CD4-positive, alpha-beta T cell treated with Interleukin-21 for 1 hour (primary cell): ENCODE measurements at regions not wholly inside any gene's neighbourhood (a gene's known extent, or its start where the extent isn't known, plus 50 kb on each side); places are given as distances from the start of the nearest gene placed in this dataset.
"Not testable (repeated sequence)": the region's sequence is repeated elsewhere in the genome, so short reads cannot be mapped to it uniquely, and the experiment has no call there.

ENCODE experiments used
- DNase-seq: peaks from one replicate; pipeline ENCODE4 v3.0.0-alpha.2; 2020

- DNase-seq = no peak
Observed at GRCh38 chr7:68200051-68200670, 1203.5 kb downstream of the TYW1 start.

GRCh38 chr7:68203251-68203650 lies 1206.6 kb downstream of the TYW1 start:
- no peak for DNase-seq

- DNase-seq = no peak
Observed at GRCh38 chr7:68205826-68206225, 1209.2 kb downstream of the TYW1 start.

DNA sequence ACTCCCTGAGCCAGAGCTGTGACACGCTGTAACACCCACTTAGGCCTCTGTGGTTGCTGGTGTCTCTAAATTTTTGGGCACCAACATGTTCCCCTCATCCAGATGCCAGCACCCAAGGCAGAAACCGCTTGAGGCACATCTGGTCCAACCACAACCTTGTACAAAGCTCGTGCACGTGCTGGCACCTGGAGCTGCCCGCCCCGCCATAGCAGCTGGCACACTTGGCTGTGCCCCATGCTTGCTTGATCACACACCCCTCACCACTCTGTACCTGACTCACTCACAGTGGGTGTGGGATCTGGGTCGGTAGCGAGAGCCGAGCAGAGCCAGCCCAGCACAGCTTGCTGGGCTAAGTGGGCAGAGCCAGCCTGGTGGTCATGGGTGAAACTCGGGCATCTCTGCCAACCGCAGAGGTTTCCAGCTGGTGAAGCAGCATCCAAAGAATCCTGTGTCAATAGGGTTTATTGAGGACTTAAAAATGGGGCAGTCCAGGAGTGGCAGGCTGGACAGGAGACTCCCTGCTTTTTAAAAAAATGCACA lies 1210.4 kb downstream of the TYW1 start:
- DNase-seq = no peak

DNA sequence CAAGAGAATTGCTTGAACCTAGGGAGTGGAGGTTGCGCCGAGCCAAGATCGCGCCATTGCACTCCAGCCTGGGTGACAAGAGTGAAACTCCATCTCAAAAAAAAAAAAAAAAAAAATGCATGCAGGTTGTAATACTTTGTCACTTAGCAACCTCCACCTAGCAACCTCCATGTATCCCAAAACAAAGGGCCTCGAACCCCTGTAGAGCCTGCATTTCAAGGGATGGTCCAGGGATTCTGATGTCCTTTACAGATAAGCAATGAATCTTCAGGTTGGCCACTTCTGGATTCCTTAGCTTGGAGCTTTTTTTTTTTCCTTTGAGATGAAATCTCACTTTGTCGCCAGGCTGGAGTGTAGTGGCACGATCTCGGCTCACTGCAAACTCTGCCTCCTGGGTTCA lies 1211.0 kb downstream of the TYW1 start:
- DNase-seq = no peak

DNA sequence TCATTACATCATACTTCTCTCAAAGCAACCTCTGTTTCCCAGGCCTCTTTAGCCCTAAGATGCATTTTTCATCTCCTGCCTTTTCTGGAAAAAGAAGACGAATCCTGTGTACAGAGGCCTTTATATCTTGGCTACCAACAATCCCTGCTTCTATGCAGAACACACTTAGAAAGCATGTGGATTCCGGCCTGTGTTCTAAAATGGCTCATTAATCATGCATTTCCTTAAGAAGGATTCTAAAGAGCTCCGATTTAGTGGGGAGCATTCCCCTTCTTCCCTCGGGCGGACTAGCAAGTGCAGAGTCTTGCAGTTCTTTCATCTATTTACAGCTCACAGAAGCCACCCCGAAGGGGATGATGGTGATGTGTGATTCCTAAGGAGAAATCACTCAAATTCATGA lies 1212.9 kb downstream of the TYW1 start:
- no peak for DNase-seq

GRCh38 chr7:68213838-68214237 lies 1217.2 kb downstream of the TYW1 start:
- no peak for DNase-seq

DNA sequence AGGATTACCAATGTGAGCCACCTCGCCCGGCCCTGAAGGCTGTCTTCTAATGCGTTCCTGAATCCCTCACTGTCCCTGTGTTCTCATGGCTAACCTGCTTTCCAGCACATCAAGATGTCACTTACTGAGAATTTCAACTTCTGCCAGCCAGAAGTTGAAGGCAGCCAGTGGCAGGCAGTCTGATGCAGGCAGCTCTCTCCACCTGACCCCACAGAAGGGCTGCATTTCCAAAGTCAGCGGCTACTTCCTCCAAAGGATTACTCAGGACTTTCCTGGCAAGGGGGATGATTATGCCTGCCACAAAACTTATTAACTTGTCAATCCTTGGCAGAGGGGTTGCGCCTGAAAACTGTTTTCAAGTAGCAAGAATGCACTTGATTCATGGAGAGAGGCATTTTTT lies 1219.4 kb downstream of the TYW1 start:
- no peak for DNase-seq

DNA sequence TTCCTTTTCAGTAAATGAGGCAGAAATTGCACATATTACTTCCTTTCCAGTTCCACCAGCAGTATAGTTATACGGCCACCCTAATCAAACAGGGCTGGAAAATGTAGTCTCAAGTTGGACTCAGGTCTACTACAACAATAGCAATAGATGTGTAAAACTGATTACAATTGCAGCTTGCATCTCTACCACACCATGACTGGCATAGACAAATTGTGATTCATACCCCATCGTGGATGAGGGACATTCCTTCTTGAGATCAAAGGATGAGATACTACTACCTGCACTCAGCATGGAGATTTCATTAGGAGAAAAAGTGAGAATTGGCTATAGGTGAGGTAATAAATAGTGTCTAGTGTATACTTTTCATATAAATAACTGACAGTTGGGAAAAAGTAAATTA lies 1220.8 kb downstream of the TYW1 start:
- DNase-seq = no peak

GRCh38 chr7:68218461-68218860 lies 1221.8 kb downstream of the TYW1 start:
- no peak for DNase-seq

- DNase-seq = no peak
Observed at GRCh38 chr7:68222311-68222710, 1225.7 kb downstream of the TYW1 start.

GRCh38 chr7:68224041-68224741 lies 1227.6 kb downstream of the TYW1 start:
- DNase-seq = no peak

DNA sequence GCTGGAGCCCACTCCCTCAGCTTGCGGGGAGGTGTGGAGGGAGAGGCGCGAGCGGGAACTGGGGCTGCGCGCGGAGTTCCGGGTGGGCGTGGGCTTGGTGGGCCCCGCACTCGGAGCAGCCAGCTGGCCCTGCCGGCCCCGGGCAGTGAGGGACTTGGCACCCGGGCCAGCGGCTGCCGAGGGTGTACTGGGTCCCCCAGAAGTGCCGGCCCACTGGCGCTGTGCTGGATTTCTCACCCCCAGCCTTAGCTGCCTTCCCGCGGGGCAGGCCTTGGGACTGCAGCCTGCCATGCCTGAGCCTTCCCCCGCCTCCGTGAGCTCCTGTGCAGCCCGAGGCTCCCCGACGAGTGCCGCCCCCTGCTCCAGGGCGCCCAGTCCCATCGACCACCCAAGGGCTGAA lies 1234.4 kb downstream of the TYW1 start:
- DNase-seq = not testable (repeated sequence)

GRCh38 chr7:68235937-68236336 lies 1239.3 kb downstream of the TYW1 start:
- DNase-seq = no peak

DNA sequence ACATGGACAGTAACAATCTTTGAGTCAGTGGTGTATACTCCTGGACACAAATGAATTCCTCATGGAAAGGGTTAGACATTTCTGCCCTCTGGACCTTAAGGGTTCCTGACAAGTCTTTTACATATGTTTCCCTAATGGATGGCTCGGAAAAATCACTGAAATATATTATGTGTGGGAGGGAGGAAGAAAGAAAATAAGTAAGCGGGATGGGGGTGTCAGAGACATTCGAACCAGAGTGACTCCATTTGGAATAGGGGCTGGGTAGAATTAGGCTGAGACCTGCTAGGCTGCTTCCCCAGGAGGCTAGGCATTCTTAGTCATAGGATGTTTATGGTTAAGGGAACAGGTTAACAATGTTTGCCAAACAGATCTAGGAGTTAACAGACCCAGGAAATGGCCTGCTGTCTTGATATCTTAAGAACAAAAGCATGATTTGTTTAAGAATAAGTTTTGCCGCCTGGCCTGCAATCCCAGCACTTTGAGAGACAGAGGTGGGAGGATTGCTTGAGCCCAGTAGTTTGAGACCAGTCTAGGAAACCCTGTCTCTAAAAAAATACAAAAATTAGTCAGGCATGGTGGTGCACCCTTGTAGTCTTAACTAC lies 1241.7 kb downstream of the TYW1 start:
- no peak for DNase-seq

GRCh38 chr7:68243128-68243527 lies 1246.5 kb downstream of the TYW1 start:
- DNase-seq = no peak

DNA sequence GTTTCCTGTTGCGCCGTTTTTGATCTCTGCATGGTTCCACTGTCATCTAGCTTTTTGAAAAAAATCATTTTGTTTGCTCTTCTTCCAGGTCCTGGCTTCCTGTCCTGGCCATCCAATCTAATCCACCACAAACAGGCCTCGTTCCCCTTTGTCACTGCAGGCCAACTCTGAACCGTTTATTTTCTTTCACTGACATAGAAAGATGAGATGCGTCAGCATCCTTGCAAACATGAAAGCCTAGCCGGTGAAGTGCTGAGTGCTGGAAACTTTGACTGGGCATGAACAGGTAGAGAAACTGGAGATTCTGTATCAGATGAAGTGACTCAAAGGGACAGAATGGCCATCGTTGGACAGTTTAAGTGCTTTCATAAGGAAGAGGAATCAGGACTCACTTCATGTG lies 1247.8 kb downstream of the TYW1 start:
- DNase-seq = no peak

GRCh38 chr7:68245688-68246087 lies 1249.1 kb downstream of the TYW1 start:
- DNase-seq = no peak

DNA sequence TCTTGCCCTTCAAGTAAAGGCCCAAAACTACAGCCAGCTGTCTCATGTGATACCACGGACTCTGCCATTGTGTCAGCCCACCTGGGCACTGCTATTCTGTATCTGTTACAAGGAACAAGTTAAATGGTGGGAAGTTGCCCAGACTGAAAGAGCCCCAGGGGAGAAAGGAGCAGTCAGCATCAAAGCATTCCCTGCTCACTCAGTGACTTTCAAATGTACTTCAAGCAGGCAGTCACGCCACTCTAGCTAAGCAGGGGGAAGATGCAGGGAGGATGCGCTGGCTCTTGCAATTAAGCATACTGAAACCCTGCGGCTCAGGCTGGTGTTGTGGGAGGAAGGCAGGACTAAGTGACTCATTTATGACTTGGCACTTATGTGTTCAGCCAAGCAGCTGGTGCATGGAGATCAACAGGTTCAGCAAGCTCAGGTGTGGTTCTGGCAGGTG lies 1249.6 kb downstream of the TYW1 start:
- no peak for DNase-seq

- DNase-seq = no peak
Observed at GRCh38 chr7:68247126-68247525, 1250.5 kb downstream of the TYW1 start.

- DNase-seq = no peak
Observed at GRCh38 chr7:68247571-68247970, 1250.9 kb downstream of the TYW1 start.

DNA sequence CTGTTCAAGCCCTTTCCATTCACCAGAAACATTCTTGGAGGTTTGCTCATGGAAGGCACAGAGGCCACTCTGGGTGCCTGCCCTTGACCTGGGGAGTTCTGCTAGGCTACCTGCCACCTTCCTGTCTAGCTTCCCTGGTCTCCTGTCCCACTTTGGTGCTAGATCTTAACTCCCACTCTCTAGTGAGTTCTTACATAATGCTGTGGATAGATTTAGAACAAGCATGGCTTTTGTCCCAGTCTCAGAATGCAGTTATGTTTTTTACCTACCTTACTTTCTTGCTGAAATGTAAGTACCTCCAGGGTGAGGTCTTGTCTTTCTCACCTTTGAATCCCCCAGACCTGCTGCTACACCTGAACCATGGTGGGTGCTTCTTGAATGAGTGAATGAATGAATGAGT lies 1252.3 kb downstream of the TYW1 start:
- no peak for DNase-seq

DNA sequence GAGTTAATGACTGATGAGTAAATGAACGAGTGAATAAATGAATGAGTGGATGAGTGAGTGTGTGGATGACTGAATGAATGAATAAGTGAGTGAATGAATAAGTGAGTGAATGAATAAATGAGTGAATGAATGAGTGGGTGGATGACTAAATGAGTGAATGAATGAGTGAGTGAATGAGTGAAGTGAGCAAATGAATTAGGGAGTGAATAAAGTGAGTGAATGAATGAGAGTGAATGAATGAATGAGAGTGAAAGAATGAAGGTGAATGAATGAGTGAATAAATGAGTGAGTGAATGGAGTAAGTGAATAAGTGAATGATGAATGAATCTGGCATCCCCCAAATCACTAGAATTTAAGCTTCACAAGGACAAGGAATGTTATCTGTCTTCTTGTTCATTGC lies 1253.0 kb downstream of the TYW1 start:
- no peak for DNase-seq

DNA sequence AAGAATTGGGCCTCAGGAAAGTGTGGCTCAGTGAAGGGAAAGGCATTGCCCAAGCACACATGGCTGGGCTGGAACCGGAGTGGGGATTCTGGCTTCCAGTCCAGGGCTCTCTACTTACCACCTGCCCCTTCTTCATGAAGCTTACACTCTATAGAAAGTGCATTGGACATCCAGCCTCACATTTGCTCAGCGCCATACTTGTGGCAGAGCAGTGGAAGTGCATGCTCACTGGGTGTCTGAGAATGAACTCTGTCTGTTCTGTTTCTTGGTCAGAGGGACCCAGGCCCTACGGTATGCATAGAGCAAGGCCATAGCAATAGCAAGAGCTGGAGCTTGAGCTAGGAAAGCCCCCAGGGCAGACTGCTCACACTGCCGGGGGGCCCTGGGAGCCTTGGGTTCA lies 1253.5 kb downstream of the TYW1 start:
- DNase-seq = no peak
